WTC11 (cell line): ENCODE measurements at regions not wholly inside any gene's neighbourhood (a gene's known extent, or its start where the extent isn't known, plus 50 kb on each side); places are given as distances from the start of the nearest gene placed in this dataset.

Source experiments
- ATAC-seq: fragments of 200-7000 bp; cut with Tn5 transposase; 2 replicates; pipeline ENCODE4 v1.10.0; 2021; ENCODE audit warnings: mild to moderate bottlenecking, moderate library complexity
- CTCF ChIA-PET: fragments of 300-600 bp; sonication (Branson Sonifier 250); formaldehyde crosslinking; loops from one replicate; lab custom pipeline; 2021; ENCODE audit warnings: antibody characterized with exemption; lab: Charles Lee
- POLR2A ChIA-PET: fragments of 350-600 bp; sonication (Branson Sonifier 250); formaldehyde crosslinking; loops from one replicate; lab custom pipeline; 2021; ENCODE audit warnings: antibody characterized with exemption; lab: Charles Lee
- DNase-seq: peaks from one replicate; pipeline ENCODE4 v3.0.0; 2021; ENCODE audit warnings: low spot score
- H3K27ac Mint-ChIP-seq: 2 replicates; pipeline ENCODE4 v1.8.0; 2021; ENCODE audit warnings: mixed read lengths
- H3K27me3 Mint-ChIP-seq: 2 replicates; pipeline ENCODE4 v1.8.0; 2021; ENCODE audit warnings: low read depth, mild to moderate bottlenecking, moderate library complexity, mixed read lengths
- H3K36me3 Mint-ChIP-seq: 2 replicates; pipeline ENCODE4 v1.8.0; 2021; ENCODE audit warnings: mixed read lengths
- H3K4me1 Mint-ChIP-seq: 2 replicates; pipeline ENCODE4 v1.8.0; 2022; ENCODE audit warnings: mixed read lengths
- H3K4me3 Mint-ChIP-seq: 2 replicates; pipeline ENCODE4 v1.8.0; 2021; ENCODE audit warnings: mild to moderate bottlenecking, moderate library complexity, mixed read lengths
- H3K9me3 Mint-ChIP-seq: 2 replicates; pipeline ENCODE4 v1.8.0; 2021; ENCODE audit warnings: mixed read lengths
- CREB1 ChIP-seq: sonication (generic); formaldehyde crosslinking; IDR thresholded peaks from 2 replicates; pipeline ENCODE4 v1.8.0; 2023; ENCODE audit warnings: mild to moderate bottlenecking, missing genetic modification reagents
- ELF4 ChIP-seq: sonication (generic); formaldehyde crosslinking; IDR thresholded peaks from 2 replicates; pipeline ENCODE4 v1.8.1; 2022; ENCODE audit warnings: low read depth, mild to moderate bottlenecking, moderate library complexity, missing genetic modification reagents
- ETV6 ChIP-seq: sonication (generic); formaldehyde crosslinking; IDR thresholded peaks from 2 replicates; pipeline ENCODE4 v1.8.1; 2022; ENCODE audit warnings: mild to moderate bottlenecking, missing genetic modification reagents
- NFATC4 ChIP-seq: fragments of 250-450 bp; sonication (Bioruptor Pico); IDR thresholded peaks from 2 replicates; pipeline ENCODE4 v1.9.0; 2021; ENCODE audit warnings: mild to moderate bottlenecking
- OVOL2 ChIP-seq: fragments of 250-450 bp; sonication (Bioruptor Pico); IDR thresholded peaks from 2 replicates; pipeline ENCODE4 v1.9.0; 2021; ENCODE audit warnings: mild to moderate bottlenecking, borderline replicate concordance
- PRRX2 ChIP-seq: fragments of 250-450 bp; sonication (Bioruptor Pico); IDR thresholded peaks from 2 replicates; pipeline ENCODE4 v1.8.0; 2021; ENCODE audit warnings: mild to moderate bottlenecking
- SMAD3 ChIP-seq: sonication (generic); formaldehyde crosslinking; IDR thresholded peaks from 2 replicates; pipeline ENCODE4 v1.8.0; 2022; ENCODE audit warnings: missing genetic modification reagents, mild to moderate bottlenecking, borderline replicate concordance
- ZNF416 ChIP-seq: fragments of 250-450 bp; sonication (Bioruptor Pico); IDR thresholded peaks from 2 replicates; pipeline ENCODE4 v1.9.0; 2021; ENCODE audit warnings: mild to moderate bottlenecking, inconsistent platforms
- TF ChIP-seq, protein P1 (sequence below): fragments of 250-450 bp; sonication (Bioruptor Pico); conservative IDR thresholded peaks from 2 replicates; pipeline ENCODE4 v1.9.0; 2021; ENCODE audit warnings: mild to moderate bottlenecking
- TF ChIP-seq, protein P2 (sequence below): fragments of 250-450 bp; sonication (Bioruptor Pico); IDR thresholded peaks from 2 replicates; pipeline ENCODE4 v1.9.0; 2021; ENCODE audit warnings: mild to moderate bottlenecking
- TF ChIP-seq, protein P3 (sequence below): sonication (generic); formaldehyde crosslinking; IDR thresholded peaks from 2 replicates; pipeline ENCODE4 v1.8.1; 2023; ENCODE audit warnings: mild to moderate bottlenecking, missing genetic modification reagents, moderate library complexity
- TF ChIP-seq, protein P4 (sequence below): sonication (generic); formaldehyde crosslinking; IDR thresholded peaks from 2 replicates; pipeline ENCODE4 v1.8.1; 2023; ENCODE audit warnings: mild to moderate bottlenecking, moderate library complexity, missing genetic modification reagents
- TF ChIP-seq, protein P5 (sequence below): sonication (generic); formaldehyde crosslinking; IDR thresholded peaks from 2 replicates; pipeline ENCODE4 v1.8.1; 2022; ENCODE audit warnings: low read depth, missing genetic modification reagents, borderline replicate concordance

DNA sequence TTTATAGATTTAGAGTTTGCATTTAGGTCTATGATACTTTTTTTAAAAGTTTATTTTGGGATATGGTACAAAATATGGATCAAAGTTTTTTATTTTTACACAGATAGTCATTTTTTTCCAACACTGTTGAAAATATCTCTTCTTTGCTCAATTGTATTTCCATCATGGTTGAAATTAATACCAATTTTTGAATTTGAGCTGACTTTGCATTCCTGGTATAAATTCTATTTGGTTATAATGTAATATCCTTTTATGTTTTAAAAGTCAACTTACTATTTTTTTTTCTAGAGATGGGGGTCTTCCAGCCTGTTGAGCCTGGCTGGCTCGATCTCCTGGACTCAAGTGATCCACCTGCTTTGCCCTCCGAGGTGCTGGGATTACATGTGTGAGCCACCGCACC is 620.1 kb downstream of the OLFM4 start (continued):
- TF ChIP-seq, protein P1, sequence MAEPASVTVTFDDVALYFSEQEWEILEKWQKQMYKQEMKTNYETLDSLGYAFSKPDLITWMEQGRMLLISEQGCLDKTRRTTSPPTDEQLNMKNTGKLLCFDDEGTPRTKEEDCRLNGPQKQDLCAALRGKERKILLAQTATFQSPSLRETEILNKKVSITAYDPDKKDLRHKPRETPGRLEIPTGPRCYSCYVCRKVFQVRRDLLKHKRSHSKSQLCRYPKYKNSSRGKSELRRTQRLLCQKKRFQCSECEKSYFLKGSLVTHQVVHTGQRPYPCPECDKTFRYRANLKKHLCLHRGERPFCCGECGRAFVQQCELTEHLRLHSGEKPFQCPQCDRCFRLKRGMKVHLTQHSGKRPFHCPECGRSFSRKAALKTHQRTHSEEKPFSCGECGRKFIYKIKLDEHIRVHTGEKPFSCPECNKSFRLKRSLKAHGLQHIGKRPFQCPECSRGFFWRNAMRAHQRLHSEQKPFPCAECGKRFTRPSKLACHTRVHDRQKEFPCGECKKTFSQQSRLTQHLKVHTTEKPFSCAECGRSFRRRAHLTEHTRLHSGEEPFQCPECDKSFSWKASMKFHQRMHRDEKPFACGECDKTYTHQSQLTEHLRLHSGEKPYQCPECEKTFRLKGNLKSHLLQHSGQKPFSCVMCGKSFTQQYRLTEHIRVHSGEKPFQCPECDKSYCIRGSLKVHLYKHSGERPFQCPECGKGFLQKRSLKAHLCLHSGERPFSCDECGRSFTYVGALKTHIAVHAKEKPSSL: no peak
- TF ChIP-seq SMAD3 (no peak), ELF4 (CRISPR knock-in tag) (no peak), PRRX2 (no peak), ETV6 (CRISPR knock-in tag) (no peak), NFATC4 (CRISPR knock-in tag) (no peak)
- TF ChIP-seq, protein P2, sequence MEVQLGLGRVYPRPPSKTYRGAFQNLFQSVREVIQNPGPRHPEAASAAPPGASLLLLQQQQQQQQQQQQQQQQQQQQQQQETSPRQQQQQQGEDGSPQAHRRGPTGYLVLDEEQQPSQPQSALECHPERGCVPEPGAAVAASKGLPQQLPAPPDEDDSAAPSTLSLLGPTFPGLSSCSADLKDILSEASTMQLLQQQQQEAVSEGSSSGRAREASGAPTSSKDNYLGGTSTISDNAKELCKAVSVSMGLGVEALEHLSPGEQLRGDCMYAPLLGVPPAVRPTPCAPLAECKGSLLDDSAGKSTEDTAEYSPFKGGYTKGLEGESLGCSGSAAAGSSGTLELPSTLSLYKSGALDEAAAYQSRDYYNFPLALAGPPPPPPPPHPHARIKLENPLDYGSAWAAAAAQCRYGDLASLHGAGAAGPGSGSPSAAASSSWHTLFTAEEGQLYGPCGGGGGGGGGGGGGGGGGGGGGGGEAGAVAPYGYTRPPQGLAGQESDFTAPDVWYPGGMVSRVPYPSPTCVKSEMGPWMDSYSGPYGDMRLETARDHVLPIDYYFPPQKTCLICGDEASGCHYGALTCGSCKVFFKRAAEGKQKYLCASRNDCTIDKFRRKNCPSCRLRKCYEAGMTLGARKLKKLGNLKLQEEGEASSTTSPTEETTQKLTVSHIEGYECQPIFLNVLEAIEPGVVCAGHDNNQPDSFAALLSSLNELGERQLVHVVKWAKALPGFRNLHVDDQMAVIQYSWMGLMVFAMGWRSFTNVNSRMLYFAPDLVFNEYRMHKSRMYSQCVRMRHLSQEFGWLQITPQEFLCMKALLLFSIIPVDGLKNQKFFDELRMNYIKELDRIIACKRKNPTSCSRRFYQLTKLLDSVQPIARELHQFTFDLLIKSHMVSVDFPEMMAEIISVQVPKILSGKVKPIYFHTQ (CRISPR knock-in tag): no peak

DNA sequence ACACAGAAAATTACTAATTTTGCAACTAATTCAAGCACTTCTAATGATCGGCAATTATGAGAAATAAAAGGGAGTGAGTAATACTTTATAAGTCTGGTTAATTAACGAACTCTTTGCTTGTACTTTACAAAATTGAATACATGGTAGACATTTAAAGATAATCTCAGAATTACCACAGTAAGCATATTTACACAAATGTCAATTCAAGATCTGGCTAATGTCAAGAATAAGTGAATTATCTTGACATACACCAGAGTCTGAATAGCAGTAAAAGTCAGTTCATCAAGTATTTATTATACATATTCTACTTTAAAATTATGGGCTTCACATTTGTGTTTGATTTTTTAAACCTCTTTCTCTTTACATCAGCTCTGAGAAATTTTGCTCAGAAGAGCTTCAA is 643.4 kb downstream of the OLFM4 start:
- DNase-seq (no peak), ATAC-seq (no peak)
- CTCF ChIA-PET: no interaction called here
- H3K36me3 Mint-ChIP-seq: no peaks in the 10 kb centered on the region
- POLR2A ChIA-PET: no interaction called here
- H3K27me3 Mint-ChIP-seq: peaks cover 2% of the 10 kb centered on the region; the same call in 1 of the 2 replicates
- H3K4me1 Mint-ChIP-seq: no peaks in the 10 kb centered on the region
- TF ChIP-seq OVOL2 (CRISPR knock-in tag) (no peak), CREB1 (CRISPR knock-in tag) (no peak), ZNF416 (CRISPR knock-in tag) (no peak), NFATC4 (CRISPR knock-in tag) (no peak)
- TF ChIP-seq, protein P3, sequence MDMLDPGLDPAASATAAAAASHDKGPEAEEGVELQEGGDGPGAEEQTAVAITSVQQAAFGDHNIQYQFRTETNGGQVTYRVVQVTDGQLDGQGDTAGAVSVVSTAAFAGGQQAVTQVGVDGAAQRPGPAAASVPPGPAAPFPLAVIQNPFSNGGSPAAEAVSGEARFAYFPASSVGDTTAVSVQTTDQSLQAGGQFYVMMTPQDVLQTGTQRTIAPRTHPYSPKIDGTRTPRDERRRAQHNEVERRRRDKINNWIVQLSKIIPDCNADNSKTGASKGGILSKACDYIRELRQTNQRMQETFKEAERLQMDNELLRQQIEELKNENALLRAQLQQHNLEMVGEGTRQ (CRISPR knock-in tag): no peak
- TF ChIP-seq, protein P4, sequence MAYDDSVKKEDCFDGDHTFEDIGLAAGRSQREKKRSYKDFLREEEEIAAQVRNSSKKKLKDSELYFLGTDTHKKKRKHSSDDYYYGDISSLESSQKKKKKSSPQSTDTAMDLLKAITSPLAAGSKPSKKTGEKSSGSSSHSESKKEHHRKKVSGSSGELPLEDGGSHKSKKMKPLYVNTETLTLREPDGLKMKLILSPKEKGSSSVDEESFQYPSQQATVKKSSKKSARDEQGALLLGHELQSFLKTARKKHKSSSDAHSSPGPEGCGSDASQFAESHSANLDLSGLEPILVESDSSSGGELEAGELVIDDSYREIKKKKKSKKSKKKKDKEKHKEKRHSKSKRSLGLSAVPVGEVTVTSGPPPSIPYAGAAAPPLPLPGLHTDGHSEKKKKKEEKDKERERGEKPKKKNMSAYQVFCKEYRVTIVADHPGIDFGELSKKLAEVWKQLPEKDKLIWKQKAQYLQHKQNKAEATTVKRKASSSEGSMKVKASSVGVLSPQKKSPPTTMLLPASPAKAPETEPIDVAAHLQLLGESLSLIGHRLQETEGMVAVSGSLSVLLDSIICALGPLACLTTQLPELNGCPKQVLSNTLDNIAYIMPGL: no peak
- TF ChIP-seq, protein P2 (CRISPR knock-in tag): no peak
- TF ChIP-seq, protein P5, sequence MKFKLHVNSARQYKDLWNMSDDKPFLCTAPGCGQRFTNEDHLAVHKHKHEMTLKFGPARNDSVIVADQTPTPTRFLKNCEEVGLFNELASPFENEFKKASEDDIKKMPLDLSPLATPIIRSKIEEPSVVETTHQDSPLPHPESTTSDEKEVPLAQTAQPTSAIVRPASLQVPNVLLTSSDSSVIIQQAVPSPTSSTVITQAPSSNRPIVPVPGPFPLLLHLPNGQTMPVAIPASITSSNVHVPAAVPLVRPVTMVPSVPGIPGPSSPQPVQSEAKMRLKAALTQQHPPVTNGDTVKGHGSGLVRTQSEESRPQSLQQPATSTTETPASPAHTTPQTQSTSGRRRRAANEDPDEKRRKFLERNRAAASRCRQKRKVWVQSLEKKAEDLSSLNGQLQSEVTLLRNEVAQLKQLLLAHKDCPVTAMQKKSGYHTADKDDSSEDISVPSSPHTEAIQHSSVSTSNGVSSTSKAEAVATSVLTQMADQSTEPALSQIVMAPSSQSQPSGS: no peak
- no peak overlapping the region for H3K27ac Mint-ChIP-seq
- H3K9me3 Mint-ChIP-seq: peaks cover under 1% of the 10 kb centered on the region; the same call in 1 of the 2 replicates
- H3K4me3 Mint-ChIP-seq: no peak overlapping the region
